ENCODE measurements at regions not wholly inside any gene's neighbourhood (a gene's known extent, or its start where the extent isn't known, plus 50 kb on each side); places are given as distances from the start of the nearest gene placed in this dataset.

DNA sequence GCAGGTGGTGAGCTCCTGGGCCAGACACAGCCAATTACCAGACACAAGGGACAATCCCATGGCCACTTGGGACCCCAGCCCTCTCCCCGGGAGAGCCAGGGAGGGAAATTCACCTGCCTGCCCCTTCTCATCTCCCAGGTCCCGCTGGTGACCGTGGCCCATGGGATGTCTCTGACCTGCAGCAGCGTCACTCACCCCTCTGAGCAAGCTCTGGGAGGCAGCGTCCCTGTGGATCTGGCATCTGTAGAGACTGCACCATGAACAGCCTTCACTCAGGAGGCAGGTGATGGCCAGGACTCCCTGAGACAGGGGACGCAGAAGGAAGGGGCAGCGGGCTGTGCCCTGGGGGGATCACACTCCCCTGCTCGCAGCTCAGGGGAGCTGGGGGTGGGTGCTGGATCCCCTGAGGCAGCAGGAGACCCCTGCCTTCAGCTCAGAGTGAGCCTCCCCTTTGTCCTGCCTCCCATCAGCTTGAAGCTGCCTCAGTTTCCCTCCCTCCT lies 90.8 kb downstream of the FOXL3 start:
- WGBS (ENCODE audit: insufficient coverage, insufficient replicate concordance, low lambda C conversion rate, missing lambda C conversion rate), result 43% methylated on average over 8 of the region's 8 CpGs
- H3K36me3 ChIP-seq (ENCODE audit: control insufficient read depth in 2 of 2, insufficient read depth in 2 of 2, low read length in 1 of 2), result no peaks in the 10 kb centered on the region

DNA sequence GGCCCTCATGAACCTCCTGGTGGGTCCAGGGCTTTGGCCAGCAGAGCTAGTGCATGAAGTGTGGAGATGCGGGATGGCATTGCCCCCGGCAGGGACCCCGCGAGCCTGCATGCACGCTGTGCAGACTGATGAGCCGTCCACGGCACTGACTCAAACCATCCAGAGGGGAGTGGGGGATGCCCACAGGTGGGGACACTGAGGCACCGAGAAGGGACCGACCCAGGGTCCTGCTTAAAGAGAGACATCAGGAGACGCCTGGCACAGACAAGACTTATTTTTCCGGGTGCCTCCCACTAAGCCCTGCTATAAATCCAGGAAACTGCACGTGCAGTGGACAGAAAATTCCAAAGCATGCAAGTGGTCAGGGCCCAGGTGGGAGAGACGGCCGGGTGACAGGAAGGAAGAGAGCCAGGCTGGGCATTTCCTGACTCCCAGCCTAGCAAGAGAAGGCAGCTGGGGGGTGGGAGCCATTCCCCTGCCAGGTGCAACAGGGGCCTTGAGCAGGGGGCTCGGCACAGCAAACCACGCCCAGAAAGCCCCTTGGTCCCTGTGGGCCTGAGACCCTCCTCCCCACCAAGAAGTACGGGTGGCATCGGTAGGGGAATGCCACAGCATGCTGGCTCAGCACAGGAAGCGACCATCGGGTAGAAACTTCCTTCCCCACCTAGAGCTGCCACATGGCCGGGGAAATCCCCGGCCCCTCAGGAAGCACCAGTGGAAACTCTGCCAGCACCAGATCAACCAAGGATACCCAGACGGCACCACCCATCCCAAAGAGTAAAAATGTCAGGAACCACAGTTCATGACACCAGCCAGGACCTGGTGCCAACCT lies 91.5 kb downstream of the FOXL3 start:
- BruUV-seq (replicated peaks), result no TSS peak
- ChIA-PET POLR2A (no interaction called here), CTCF (no interaction called here), SMC1A (ENCODE audit: uncharacterized antibody, unreplicated experiment) (no interaction called here), RAD21 (ENCODE audit: unreplicated experiment) (no interaction called here)
- H3K27ac ChIP-seq (ENCODE audit: control insufficient read depth, insufficient read depth), result no peak overlapping the region
- H3K4me3 ChIP-seq, result no peak overlapping the region
- H4K20me1 ChIP-seq (ENCODE audit: control insufficient read depth, insufficient read depth), result no peaks in the 10 kb centered on the region
- TF ChIP-seq NFIC (IDR thresholded peaks at IDR 0.05; ENCODE audit: low read depth, low read length), result no peak
- no peak for TF ChIP-seq CBFB (IDR thresholded peaks at IDR 0.05; ENCODE audit: low read depth)
- TF ChIP-seq, protein P1, sequence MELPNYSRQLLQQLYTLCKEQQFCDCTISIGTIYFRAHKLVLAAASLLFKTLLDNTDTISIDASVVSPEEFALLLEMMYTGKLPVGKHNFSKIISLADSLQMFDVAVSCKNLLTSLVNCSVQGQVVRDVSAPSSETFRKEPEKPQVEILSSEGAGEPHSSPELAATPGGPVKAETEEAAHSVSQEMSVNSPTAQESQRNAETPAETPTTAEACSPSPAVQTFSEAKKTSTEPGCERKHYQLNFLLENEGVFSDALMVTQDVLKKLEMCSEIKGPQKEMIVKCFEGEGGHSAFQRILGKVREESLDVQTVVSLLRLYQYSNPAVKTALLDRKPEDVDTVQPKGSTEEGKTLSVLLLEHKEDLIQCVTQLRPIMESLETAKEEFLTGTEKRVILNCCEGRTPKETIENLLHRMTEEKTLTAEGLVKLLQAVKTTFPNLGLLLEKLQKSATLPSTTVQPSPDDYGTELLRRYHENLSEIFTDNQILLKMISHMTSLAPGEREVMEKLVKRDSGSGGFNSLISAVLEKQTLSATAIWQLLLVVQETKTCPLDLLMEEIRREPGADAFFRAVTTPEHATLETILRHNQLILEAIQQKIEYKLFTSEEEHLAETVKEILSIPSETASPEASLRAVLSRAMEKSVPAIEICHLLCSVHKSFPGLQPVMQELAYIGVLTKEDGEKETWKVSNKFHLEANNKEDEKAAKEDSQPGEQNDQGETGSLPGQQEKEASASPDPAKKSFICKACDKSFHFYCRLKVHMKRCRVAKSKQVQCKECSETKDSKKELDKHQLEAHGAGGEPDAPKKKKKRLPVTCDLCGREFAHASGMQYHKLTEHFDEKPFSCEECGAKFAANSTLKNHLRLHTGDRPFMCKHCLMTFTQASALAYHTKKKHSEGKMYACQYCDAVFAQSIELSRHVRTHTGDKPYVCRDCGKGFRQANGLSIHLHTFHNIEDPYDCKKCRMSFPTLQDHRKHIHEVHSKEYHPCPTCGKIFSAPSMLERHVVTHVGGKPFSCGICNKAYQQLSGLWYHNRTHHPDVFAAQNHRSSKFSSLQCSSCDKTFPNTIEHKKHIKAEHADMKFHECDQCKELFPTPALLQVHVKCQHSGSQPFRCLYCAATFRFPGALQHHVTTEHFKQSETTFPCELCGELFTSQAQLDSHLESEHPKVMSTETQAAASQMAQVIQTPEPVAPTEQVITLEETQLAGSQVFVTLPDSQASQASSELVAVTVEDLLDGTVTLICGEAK (IDR thresholded peaks at IDR 0.05; ENCODE audit: borderline replicate concordance), result no peak
- TF ChIP-seq BCL11A (IDR thresholded peaks at IDR 0.05; ENCODE audit: low read depth, low read length), result no peak
- TF ChIP-seq, protein P2, sequence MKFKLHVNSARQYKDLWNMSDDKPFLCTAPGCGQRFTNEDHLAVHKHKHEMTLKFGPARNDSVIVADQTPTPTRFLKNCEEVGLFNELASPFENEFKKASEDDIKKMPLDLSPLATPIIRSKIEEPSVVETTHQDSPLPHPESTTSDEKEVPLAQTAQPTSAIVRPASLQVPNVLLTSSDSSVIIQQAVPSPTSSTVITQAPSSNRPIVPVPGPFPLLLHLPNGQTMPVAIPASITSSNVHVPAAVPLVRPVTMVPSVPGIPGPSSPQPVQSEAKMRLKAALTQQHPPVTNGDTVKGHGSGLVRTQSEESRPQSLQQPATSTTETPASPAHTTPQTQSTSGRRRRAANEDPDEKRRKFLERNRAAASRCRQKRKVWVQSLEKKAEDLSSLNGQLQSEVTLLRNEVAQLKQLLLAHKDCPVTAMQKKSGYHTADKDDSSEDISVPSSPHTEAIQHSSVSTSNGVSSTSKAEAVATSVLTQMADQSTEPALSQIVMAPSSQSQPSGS (IDR thresholded peaks at IDR 0.05; ENCODE audit: low read length), result no peak
- no peak for TF ChIP-seq WRNIP1 (IDR thresholded peaks at IDR 0.05; ENCODE audit: borderline replicate concordance, low read depth, low read length)
- 39% methylated on average over 22 of the region's 23 CpGs for WGBS (ENCODE audit: insufficient coverage, insufficient replicate concordance, low lambda C conversion rate, missing lambda C conversion rate)
- H2AFZ ChIP-seq (ENCODE audit: control insufficient read depth, low read depth, low read length), result no peak overlapping the region
- ATAC-seq (no peak), DNase-seq (ENCODE audit: low read depth, low spot score) (no peak), FAIRE-seq (no peak)
- in situ Hi-C loops (cut with MboI), result no loop called here
- intact Hi-C loops (cut with micrococcal nuclease; ENCODE audit: unreplicated experiment), result no loop called here
- no peaks in the 10 kb centered on the region for H3K4me1 ChIP-seq (ENCODE audit: control insufficient read depth, insufficient read depth, low read length)
- no peaks in the 10 kb centered on the region; the same call in 2 of the 3 replicates for H3K9me3 ChIP-seq (replicated peaks; ENCODE audit: control insufficient read depth, insufficient read depth, low read length)
- H3K27me3 ChIP-seq (replicated peaks in 1 of 2; ENCODE audit: control insufficient read depth in 2 of 2, insufficient read depth in 2 of 2, low read length in 1 of 2), result no peaks in the 10 kb centered on the region
- H3K4me2 ChIP-seq (ENCODE audit: control insufficient read depth, insufficient read depth), result no peak overlapping the region
- no peaks in the 10 kb centered on the region for H3K36me3 ChIP-seq (ENCODE audit: control insufficient read depth in 2 of 2, insufficient read depth in 2 of 2, low read length in 1 of 2)
- no peak overlapping the region for H3K9ac ChIP-seq (ENCODE audit: control insufficient read depth, insufficient read depth, low read length)
- H3K79me2 ChIP-seq (ENCODE audit: control insufficient read depth, insufficient read depth, low read length), result no peaks in the 10 kb centered on the region

More for the DNA sequence above, 90.8 kb downstream of the FOXL3 start:
- no peak overlapping the region for H3K4me3 ChIP-seq
- intact Hi-C loops (cut with micrococcal nuclease; ENCODE audit: unreplicated experiment), result no loop called here
- no peak for FAIRE-seq
- H3K9ac ChIP-seq (ENCODE audit: control insufficient read depth, insufficient read depth, low read length), result no peak overlapping the region
- H3K27me3 ChIP-seq (replicated peaks in 1 of 2; ENCODE audit: control insufficient read depth in 2 of 2, insufficient read depth in 2 of 2, low read length in 1 of 2), result no peaks in the 10 kb centered on the region
- in situ Hi-C loops (cut with MboI), result no loop called here
- ATAC-seq, result no peak
- H3K27ac ChIP-seq (ENCODE audit: control insufficient read depth, insufficient read depth), result no peak overlapping the region
- no peak overlapping the region for H2AFZ ChIP-seq (ENCODE audit: control insufficient read depth, low read depth, low read length)
- no peaks in the 10 kb centered on the region for H4K20me1 ChIP-seq (ENCODE audit: control insufficient read depth, insufficient read depth)
- H3K4me1 ChIP-seq (ENCODE audit: control insufficient read depth, insufficient read depth, low read length), result no peaks in the 10 kb centered on the region
- no peak for DNase-seq (ENCODE audit: low read depth, low spot score)
- SMC1A ChIA-PET (ENCODE audit: uncharacterized antibody, unreplicated experiment), result no interaction called here
- CTCF ChIA-PET, result no interaction called here
- TF ChIP-seq MEF2B (IDR thresholded peaks at IDR 0.05; ENCODE audit: partially characterized antibody, poor library complexity, severe bottlenecking) (no peak), BRCA1 (IDR thresholded peaks at IDR 0.05; ENCODE audit: low read depth, low read length) (no peak), NR2F1 (conservative IDR thresholded peaks at IDR 0.05) (no peak), ZNF622 (IDR thresholded peaks at IDR 0.05) (no peak), PAX5 (IDR thresholded peaks at IDR 0.05; ENCODE audit: borderline replicate concordance, low read depth, low read length) (no peak), ZNF274 (IDR thresholded peaks at IDR 0.05; ENCODE audit: insufficient read depth, insufficient read length) (no peak), SIX5 (IDR thresholded peaks at IDR 0.05; ENCODE audit: low read depth, low read length, severe bottlenecking) (no peak), CHD2 (IDR thresholded peaks at IDR 0.05; ENCODE audit: borderline replicate concordance, low read depth, low read length) (no peak), BHLHE40 (IDR thresholded peaks at IDR 0.05; ENCODE audit: borderline replicate concordance in 1 of 2, low read depth in 2 of 2, low read length in 1 of 2) (no peak), CHD1 (IDR thresholded peaks at IDR 0.05; ENCODE audit: low read depth, low read length) (no peak), EZH2 (IDR thresholded peaks at IDR 0.05; ENCODE audit: borderline replicate concordance, control insufficient read depth, low read depth, low read length) (no peak), MEF2A (IDR thresholded peaks at IDR 0.05; ENCODE audit: insufficient read depth, low read depth, low read length) (no peak), ZNF384 (IDR thresholded peaks at IDR 0.05; ENCODE audit: borderline replicate concordance, low read depth, low read length) (no peak)
- H3K79me2 ChIP-seq (ENCODE audit: control insufficient read depth, insufficient read depth, low read length), result no peaks in the 10 kb centered on the region
- POLR2A ChIA-PET, result no interaction called here
- no TSS peak for BruUV-seq (replicated peaks)
- no peaks in the 10 kb centered on the region; the same call in 2 of the 3 replicates for H3K9me3 ChIP-seq (replicated peaks; ENCODE audit: control insufficient read depth, insufficient read depth, low read length)
- H3K4me2 ChIP-seq (ENCODE audit: control insufficient read depth, insufficient read depth), result no peak overlapping the region
- RAD21 ChIA-PET (ENCODE audit: unreplicated experiment), result no interaction called here

All from GM12878 (cell line).